ENCODE measurements at regions not wholly inside any gene's neighbourhood (a gene's known extent, or its start where the extent isn't known, plus 50 kb on each side); places are given as distances from the start of the nearest gene placed in this dataset.

- DNase-seq (ENCODE audit: low read depth in 2 of 2, low spot score in 1 of 2) = no peak
Measured at GRCh38 chr13:74620308-74620707, 486.1 kb upstream of the KLF12 start.

GRCh38 chr13:74597526-74597925 lies 463.3 kb upstream of the KLF12 start:
- DNase-seq (ENCODE audit: low read depth in 2 of 2, low spot score in 1 of 2) = no peak

GRCh38 chr13:74596691-74597090 lies 462.5 kb upstream of the KLF12 start:
- DNase-seq (ENCODE audit: low read depth in 2 of 2, low spot score in 1 of 2) = no peak

GRCh38 chr13:74593688-74594087 lies 459.5 kb upstream of the KLF12 start:
- no peak for DNase-seq (ENCODE audit: low read depth in 2 of 2, low spot score in 1 of 2)

- DNase-seq (ENCODE audit: low read depth in 2 of 2, low spot score in 1 of 2) = no peak
Measured at GRCh38 chr13:74586847-74587246, 452.6 kb upstream of the KLF12 start.

- no peak for DNase-seq (ENCODE audit: low read depth in 2 of 2, low spot score in 1 of 2)
Measured at GRCh38 chr13:74576420-74576819, 442.2 kb upstream of the KLF12 start.

- no peak for DNase-seq (ENCODE audit: low read depth in 2 of 2, low spot score in 1 of 2)
Measured at GRCh38 chr13:74575729-74576125, 441.5 kb upstream of the KLF12 start.

GRCh38 chr13:74574964-74575728 lies 440.9 kb upstream of the KLF12 start:
- DNase-seq (ENCODE audit: low read depth in 2 of 2, low spot score in 1 of 2) = no peak

- DNase-seq (ENCODE audit: low read depth in 2 of 2, low spot score in 1 of 2) = no peak
Measured at GRCh38 chr13:74573654-74574053, 439.4 kb upstream of the KLF12 start.

GRCh38 chr13:74571811-74572210 lies 437.6 kb upstream of the KLF12 start:
- DNase-seq (ENCODE audit: low read depth in 2 of 2, low spot score in 1 of 2) = no peak

- no peak for DNase-seq (ENCODE audit: low read depth in 2 of 2, low spot score in 1 of 2)
Measured at GRCh38 chr13:74570834-74571233, 436.6 kb upstream of the KLF12 start.

GRCh38 chr13:74570046-74570445 lies 435.8 kb upstream of the KLF12 start:
- DNase-seq (ENCODE audit: low read depth in 2 of 2, low spot score in 1 of 2) = no peak

GRCh38 chr13:74569251-74569650 lies 435.0 kb upstream of the KLF12 start:
- DNase-seq (ENCODE audit: low read depth in 2 of 2, low spot score in 1 of 2) = no peak

GRCh38 chr13:74567485-74567884 lies 433.3 kb upstream of the KLF12 start:
- no peak for DNase-seq (ENCODE audit: low read depth in 2 of 2, low spot score in 1 of 2)

GRCh38 chr13:74562381-74562780 lies 428.2 kb upstream of the KLF12 start:
- DNase-seq (ENCODE audit: low read depth in 2 of 2, low spot score in 1 of 2) = no peak

- no peak for DNase-seq (ENCODE audit: low read depth in 2 of 2, low spot score in 1 of 2)
Measured at GRCh38 chr13:74561155-74561554, 427.0 kb upstream of the KLF12 start.

GRCh38 chr13:74560325-74560724 lies 426.1 kb upstream of the KLF12 start:
- no peak for DNase-seq (ENCODE audit: low read depth in 2 of 2, low spot score in 1 of 2)

- DNase-seq (ENCODE audit: low read depth in 2 of 2, low spot score in 1 of 2) = no peak
Measured at GRCh38 chr13:74557870-74558269, 423.7 kb upstream of the KLF12 start.

GRCh38 chr13:74555651-74556420 lies 421.6 kb upstream of the KLF12 start:
- no peak for DNase-seq (ENCODE audit: low read depth in 2 of 2, low spot score in 1 of 2)

- no peak for DNase-seq (ENCODE audit: low read depth in 2 of 2, low spot score in 1 of 2)
Measured at GRCh38 chr13:74555276-74555625, 421.0 kb upstream of the KLF12 start.

GRCh38 chr13:74554569-74555275 lies 420.5 kb upstream of the KLF12 start:
- DNase-seq (ENCODE audit: low read depth in 2 of 2, low spot score in 1 of 2) = no peak

- DNase-seq (ENCODE audit: low read depth in 2 of 2, low spot score in 1 of 2) = no peak
Measured at GRCh38 chr13:74550039-74550438, 415.8 kb upstream of the KLF12 start.
